IMR-90 (cell line): ENCODE measurements at regions not wholly inside any gene's neighbourhood (a gene's known extent, or its start where the extent isn't known, plus 50 kb on each side); places are given as distances from the start of the nearest gene placed in this dataset.

Experiments used
- ATAC-seq: fragments of 200-7000 bp; cut with Tn5 transposase; 2 replicates; pipeline ENCODE4 v1.9.1; 2020; ENCODE audit warnings: low read depth, mild to moderate bottlenecking, moderate library complexity
- BruUV-seq: library from RNA; stranded (reverse); fragments of 400-500 nt; replicated peaks from 2 replicates; lab custom pipeline; 2021; lab: Mats Ljungman, UMichigan
- CTCF ChIA-PET: fragments of 300-600 bp; formaldehyde crosslinking; extraction: SDS; loops from one replicate; lab custom pipeline; 2021; ENCODE audit warnings: antibody characterized with exemption; lab: Yijun Ruan, JAX
- POLR2A ChIA-PET: fragments of 300-600 bp; sonication (Branson Sonifier 250); formaldehyde crosslinking; loops from one replicate; lab custom pipeline; 2022; ENCODE audit warnings: antibody characterized with exemption; ENCODE audit not compliant: unreplicated experiment; lab: Charles Lee
- DNase-seq: peaks from one replicate; pipeline ENCODE4 v3.0.0; 2013
- H2AFZ ChIP-seq: replicated peaks from 2 replicates; pipeline ENCODE3; 2013; ENCODE audit warnings: low read length, mild to moderate bottlenecking; ENCODE audit not compliant: poor library complexity
- H2AK5ac ChIP-seq: 2 replicates; pipeline ENCODE4 v1.6.1; 2013; ENCODE audit warnings: low read depth, low read length, inconsistent platforms
- H2AK9ac ChIP-seq: replicated peaks from 2 replicates; pipeline ENCODE3; 2013; ENCODE audit warnings: mild to moderate bottlenecking, low read depth, low read length, moderate library complexity; ENCODE audit not compliant: poor library complexity
- H2BK120ac ChIP-seq: 2 replicates; pipeline ENCODE4 v1.6.1; 2013; ENCODE audit warnings: low read depth, low read length, inconsistent platforms
- H2BK15ac ChIP-seq: 3 replicates; pipeline ENCODE4 v1.6.1; 2013; ENCODE audit warnings: low read depth, low read length, inconsistent platforms
- H2BK20ac ChIP-seq: 2 replicates; pipeline ENCODE4 v1.6.1; 2013; ENCODE audit warnings: low read depth, mild to moderate bottlenecking, inconsistent platforms, low read length, moderate library complexity
- H2BK5ac ChIP-seq: 2 replicates; pipeline ENCODE4 v1.6.1; 2013; ENCODE audit warnings: mild to moderate bottlenecking, low read depth, low read length, inconsistent platforms; ENCODE audit not compliant: poor library complexity, severe bottlenecking
- H3K14ac ChIP-seq: replicated peaks from 2 replicates; pipeline ENCODE4 v1.6.1; 2013; ENCODE audit warnings: low read depth, low read length, inconsistent platforms
- H3K18ac ChIP-seq: 2 replicates; pipeline ENCODE4 v1.6.1; 2013; ENCODE audit warnings: low read depth, low read length, control low read depth
- H3K23ac ChIP-seq: 2 replicates; pipeline ENCODE4 v1.6.1; 2013; ENCODE audit warnings: low read depth, low read length, inconsistent platforms
- H3K27ac ChIP-seq: 2 replicates; pipeline ENCODE4 v1.5.1; 2013; ENCODE audit warnings: mild to moderate bottlenecking, control low read depth, low read length; ENCODE audit not compliant: insufficient read depth
- H3K27me3 ChIP-seq: 2 replicates; pipeline ENCODE4 v1.6.1; 2013; ENCODE audit warnings: low read length; ENCODE audit not compliant: control insufficient read depth, insufficient read depth
- H3K36me3 ChIP-seq: 2 replicates; pipeline ENCODE4 v1.6.1; 2013; ENCODE audit warnings: low read length, mixed read lengths; ENCODE audit not compliant: control insufficient read depth, insufficient read depth
- H3K4ac ChIP-seq: 2 replicates; pipeline ENCODE4 v1.6.1; 2013; ENCODE audit warnings: low read depth, low read length, inconsistent platforms
- H3K4me1 ChIP-seq: 2 replicates; pipeline ENCODE4 v1.6.1; 2013; ENCODE audit warnings: low read length, mixed read lengths; ENCODE audit not compliant: control insufficient read depth, insufficient read depth
- H3K4me2 ChIP-seq: 2 replicates; pipeline ENCODE4 v1.6.1; 2013; ENCODE audit warnings: low read depth, mild to moderate bottlenecking, control low read depth, low read length, moderate library complexity
- H3K4me3 ChIP-seq: 2 replicates; pipeline ENCODE4 v1.5.1; 2013; ENCODE audit warnings: low read depth, mild to moderate bottlenecking, control low read depth, low read length, moderate library complexity; ENCODE audit not compliant: insufficient read depth
- H3K56ac ChIP-seq: 2 replicates; pipeline ENCODE4 v1.6.1; 2013; ENCODE audit warnings: low read length, inconsistent platforms; ENCODE audit not compliant: insufficient read depth; ENCODE audit errors: extremely low read depth
- H3K79me1 ChIP-seq, 2 experiments: 2 replicates each; pipeline ENCODE4 v1.6.1; 2013; ENCODE audit warnings: low read length in 2 of 2, inconsistent platforms in 1 of 2, low read depth in 1 of 2
- H3K9ac ChIP-seq: 2 replicates; pipeline ENCODE4 v1.6.1; 2013; ENCODE audit warnings: low read depth, low read length, control low read depth
- H3K9me1 ChIP-seq: 2 replicates; pipeline ENCODE4 v1.6.1; 2013; ENCODE audit warnings: low read length, inconsistent platforms; ENCODE audit not compliant: insufficient read depth
- H3K9me3 ChIP-seq: 2 replicates; pipeline ENCODE4 v1.6.1; 2013; ENCODE audit warnings: low read length; ENCODE audit not compliant: control insufficient read depth, insufficient read depth
- H4K20me1 ChIP-seq: 2 replicates; pipeline ENCODE4 v1.6.1; 2013; ENCODE audit warnings: low read length, inconsistent platforms; ENCODE audit not compliant: insufficient read depth
- H4K5ac ChIP-seq: 2 replicates; pipeline ENCODE4 v1.6.1; 2013; ENCODE audit warnings: mild to moderate bottlenecking, low read depth, low read length, control low read depth
- H4K8ac ChIP-seq, 2 experiments: 2 replicates each; pipeline ENCODE4 v1.6.1; 2013; ENCODE audit warnings: low read depth in 2 of 2, low read length in 2 of 2, control low read depth in 1 of 2, inconsistent platforms in 1 of 2
- H4K91ac ChIP-seq: 2 replicates; pipeline ENCODE4 v1.6.1; 2013; ENCODE audit warnings: low read depth, low read length, inconsistent platforms; ENCODE audit not compliant: insufficient read depth
- BHLHE40 ChIP-seq: fragments of 150-350 bp; IDR thresholded peaks from 2 replicates; pipeline ENCODE4 v1.6.1; 2016; ENCODE audit warnings: mild to moderate bottlenecking, low read depth, low read length
- CEBPB ChIP-seq: IDR thresholded peaks from 2 replicates; pipeline ENCODE4 v1.6.1; 2012; ENCODE audit warnings: low read depth, low read length, improper control_type of control experiment
- CHD1 ChIP-seq: IDR thresholded peaks from 2 replicates; pipeline ENCODE4 v1.6.1; 2012; ENCODE audit warnings: low read depth, low read length, improper control_type of control experiment
- ELK1 ChIP-seq: fragments of 150-350 bp; IDR thresholded peaks from 2 replicates; pipeline ENCODE4 v1.6.1; 2016; ENCODE audit warnings: low read depth, mild to moderate bottlenecking, low read length, moderate library complexity, borderline replicate concordance
- FOS ChIP-seq: fragments of 150-350 bp; IDR thresholded peaks from 2 replicates; pipeline ENCODE4 v1.6.1; 2016; ENCODE audit warnings: low read depth, low read length
- MAFK ChIP-seq: IDR thresholded peaks from 2 replicates; pipeline ENCODE4 v1.6.1; 2012; ENCODE audit warnings: low read depth, low read length, improper control_type of control experiment
- MAZ ChIP-seq: IDR thresholded peaks from 2 replicates; pipeline ENCODE4 v1.6.1; 2012; ENCODE audit warnings: low read depth, mild to moderate bottlenecking, low read length, improper control_type of control experiment, moderate library complexity, borderline replicate concordance
- MXI1 ChIP-seq: IDR thresholded peaks from 2 replicates; pipeline ENCODE4 v1.6.1; 2012; ENCODE audit warnings: low read depth, mild to moderate bottlenecking, low read length, moderate library complexity, borderline replicate concordance
- NFE2L2 ChIP-seq: fragments of 150-350 bp; IDR thresholded peaks from 2 replicates; pipeline ENCODE4 v1.6.1; 2016; ENCODE audit warnings: low read depth, mild to moderate bottlenecking, low read length
- POLR2A ChIP-seq: IDR thresholded peaks from 2 replicates; pipeline ENCODE4 v1.6.1; 2012; ENCODE audit warnings: mild to moderate bottlenecking, low read depth, low read length
- RAD21 ChIP-seq: IDR thresholded peaks from 2 replicates; pipeline ENCODE4 v1.6.1; 2012; ENCODE audit warnings: low read length, improper control_type of control experiment
- RCOR1 ChIP-seq: IDR thresholded peaks from 2 replicates; pipeline ENCODE4 v1.6.1; 2012; ENCODE audit warnings: mild to moderate bottlenecking, low read length, improper control_type of control experiment; ENCODE audit not compliant: insufficient replicate concordance
- RFX5 ChIP-seq: IDR thresholded peaks from 2 replicates; pipeline ENCODE4 v1.8.0; 2012; ENCODE audit warnings: low read depth, mild to moderate bottlenecking, low read length, moderate library complexity
- SMC3 ChIP-seq: fragments of 150-350 bp; IDR thresholded peaks from 2 replicates; pipeline ENCODE4 v1.6.1; 2016; ENCODE audit warnings: low read depth, mild to moderate bottlenecking, antibody characterized with exemption, low read length, moderate library complexity
- WGBS, 2 experiments: methylation state at CpG; one replicate each; pipeline versions ENCODE4 v1.1.5 to v1.1.7; 2013; ENCODE audit warnings: missing lambda C conversion rate in 2 of 2; ENCODE audit not compliant: insufficient read length in 1 of 2; ENCODE audit errors: extremely low coverage in 2 of 2; 5-methylcytosine and 5-hydroxymethylcytosine counted together
- dilution Hi-C: fragments of 300-500 bp; cut with HindIII; formaldehyde crosslinking; loops from one replicate; pipeline ENCODE4 v1.14.3; 2018; ENCODE audit warnings: low sequenced_read_pairs; ENCODE audit not compliant: unreplicated experiment
- in situ Hi-C: fragments of 300-500 bp; cut with MboI; formaldehyde crosslinking; loops from 3 replicates; pipeline ENCODE4 v1.14.3; 2019; ENCODE audit warnings: low sequenced_read_pairs, inconsistent platforms, mixed read lengths
- intact Hi-C: fragments of 100-400 bp; cut with micrococcal nuclease; formaldehyde crosslinking; loops from 2 replicates; pipeline ENCODE4 v1.10.0; 2022

GRCh38 chr7:70886547-70886946 is 245.4 kb upstream of the GALNT17 start:
- Histone ChIP-seq H2BK15ac (no peak overlapping the region), H3K27me3 (no peaks in the 10 kb centered on the region), H3K14ac (no peak overlapping the region), H3K4me3 (no peak overlapping the region), H4K20me1 (no peaks in the 10 kb centered on the region), H4K8ac (no peak overlapping the region), H4K5ac (no peak overlapping the region), H3K27ac (no peak overlapping the region), H3K9me1 (no peaks in the 10 kb centered on the region), H2BK120ac (no peak overlapping the region), H2AK9ac (no peak overlapping the region), H3K9ac (no peak overlapping the region), H3K18ac (no peak overlapping the region), H3K9me3 (peaks cover 12% of the 10 kb centered on the region), H3K4ac (no peak overlapping the region), H3K23ac (no peak overlapping the region), H2BK5ac (no peak overlapping the region), H2AFZ (no peak overlapping the region), H3K36me3 (no peaks in the 10 kb centered on the region), H3K56ac (no peak overlapping the region), H2BK20ac (no peak overlapping the region), H4K91ac (no peak overlapping the region), H3K4me2 (no peak overlapping the region), H3K79me1 (no peaks in the 10 kb centered on the region), H3K4me1 (no peaks in the 10 kb centered on the region), H2AK5ac (no peak overlapping the region)
- BruUV-seq, result no TSS peak
- ATAC-seq (no peak), DNase-seq (no peak)
- in situ Hi-C loops, result no loop called here
- dilution Hi-C loops, result no loop called here
- no peak for TF ChIP-seq SMC3
- TF ChIP-seq BHLHE40, result no peak
- TF ChIP-seq RFX5, result no peak
- no peak for TF ChIP-seq MAZ
- TF ChIP-seq CHD1, result no peak
- TF ChIP-seq RAD21, result no peak
- no peak for TF ChIP-seq POLR2A
- no peak for TF ChIP-seq RCOR1
- TF ChIP-seq NFE2L2, result no peak
- no peak for TF ChIP-seq ELK1
- no peak for TF ChIP-seq MAFK
- TF ChIP-seq CEBPB, result no peak
- TF ChIP-seq MXI1, result no peak
- no peak for TF ChIP-seq FOS
- ChIA-PET POLR2A (no interaction called here), CTCF (no interaction called here)
- intact Hi-C loops, result no loop called here
- WGBS, 2 experiments, result no CpG with 5 or more reads among the region's 1 CpG
